IMR-90 (cell line): ENCODE measurements at regions not wholly inside any gene's neighbourhood (a gene's known extent, or its start where the extent isn't known, plus 50 kb on each side); places are given as distances from the start of the nearest gene placed in this dataset.
A peak's percentile ranks its signal among the peaks of the same experiment; 100 is the strongest.

ENCODE experiments used
- ATAC-seq: fragments of 200-7000 bp; cut with Tn5 transposase; 2 replicates; pipeline ENCODE4 v1.9.1; 2020; ENCODE audit warnings: low read depth, mild to moderate bottlenecking, moderate library complexity
- BruUV-seq: library from RNA; stranded (reverse); fragments of 400-500 nt; replicated peaks from 2 replicates; lab custom pipeline; 2021; lab: Mats Ljungman, UMichigan
- CTCF ChIA-PET: fragments of 300-600 bp; formaldehyde crosslinking; extraction: SDS; loops from one replicate; lab custom pipeline; 2021; ENCODE audit warnings: antibody characterized with exemption; lab: Yijun Ruan, JAX
- POLR2A ChIA-PET: fragments of 300-600 bp; sonication (Branson Sonifier 250); formaldehyde crosslinking; loops from one replicate; lab custom pipeline; 2022; ENCODE audit warnings: antibody characterized with exemption; ENCODE audit not compliant: unreplicated experiment; lab: Charles Lee
- DNase-seq: peaks from one replicate; pipeline ENCODE4 v3.0.0; 2013
- H2AFZ ChIP-seq: replicated peaks from 2 replicates; pipeline ENCODE3; 2013; ENCODE audit warnings: low read length, mild to moderate bottlenecking; ENCODE audit not compliant: poor library complexity
- H2AK5ac ChIP-seq: 2 replicates; pipeline ENCODE4 v1.6.1; 2013; ENCODE audit warnings: low read depth, low read length, inconsistent platforms
- H2AK9ac ChIP-seq: replicated peaks from 2 replicates; pipeline ENCODE3; 2013; ENCODE audit warnings: mild to moderate bottlenecking, low read depth, low read length, moderate library complexity; ENCODE audit not compliant: poor library complexity
- H2BK120ac ChIP-seq: 2 replicates; pipeline ENCODE4 v1.6.1; 2013; ENCODE audit warnings: low read depth, low read length, inconsistent platforms
- H2BK15ac ChIP-seq: 3 replicates; pipeline ENCODE4 v1.6.1; 2013; ENCODE audit warnings: low read depth, low read length, inconsistent platforms
- H2BK20ac ChIP-seq: 2 replicates; pipeline ENCODE4 v1.6.1; 2013; ENCODE audit warnings: low read depth, mild to moderate bottlenecking, inconsistent platforms, low read length, moderate library complexity
- H2BK5ac ChIP-seq: 2 replicates; pipeline ENCODE4 v1.6.1; 2013; ENCODE audit warnings: mild to moderate bottlenecking, low read depth, low read length, inconsistent platforms; ENCODE audit not compliant: poor library complexity, severe bottlenecking
- H3K14ac ChIP-seq: replicated peaks from 2 replicates; pipeline ENCODE4 v1.6.1; 2013; ENCODE audit warnings: low read depth, low read length, inconsistent platforms
- H3K18ac ChIP-seq: 2 replicates; pipeline ENCODE4 v1.6.1; 2013; ENCODE audit warnings: low read depth, low read length, control low read depth
- H3K23ac ChIP-seq: 2 replicates; pipeline ENCODE4 v1.6.1; 2013; ENCODE audit warnings: low read depth, low read length, inconsistent platforms
- H3K27ac ChIP-seq: 2 replicates; pipeline ENCODE4 v1.5.1; 2013; ENCODE audit warnings: mild to moderate bottlenecking, control low read depth, low read length; ENCODE audit not compliant: insufficient read depth
- H3K27me3 ChIP-seq: 2 replicates; pipeline ENCODE4 v1.6.1; 2013; ENCODE audit warnings: low read length; ENCODE audit not compliant: control insufficient read depth, insufficient read depth
- H3K36me3 ChIP-seq: 2 replicates; pipeline ENCODE4 v1.6.1; 2013; ENCODE audit warnings: low read length, mixed read lengths; ENCODE audit not compliant: control insufficient read depth, insufficient read depth
- H3K4ac ChIP-seq: 2 replicates; pipeline ENCODE4 v1.6.1; 2013; ENCODE audit warnings: low read depth, low read length, inconsistent platforms
- H3K4me1 ChIP-seq: 2 replicates; pipeline ENCODE4 v1.6.1; 2013; ENCODE audit warnings: low read length, mixed read lengths; ENCODE audit not compliant: control insufficient read depth, insufficient read depth
- H3K4me2 ChIP-seq: 2 replicates; pipeline ENCODE4 v1.6.1; 2013; ENCODE audit warnings: low read depth, mild to moderate bottlenecking, control low read depth, low read length, moderate library complexity
- H3K4me3 ChIP-seq: 2 replicates; pipeline ENCODE4 v1.5.1; 2013; ENCODE audit warnings: low read depth, mild to moderate bottlenecking, control low read depth, low read length, moderate library complexity; ENCODE audit not compliant: insufficient read depth
- H3K56ac ChIP-seq: 2 replicates; pipeline ENCODE4 v1.6.1; 2013; ENCODE audit warnings: low read length, inconsistent platforms; ENCODE audit not compliant: insufficient read depth; ENCODE audit errors: extremely low read depth
- H3K79me1 ChIP-seq, 2 experiments: 2 replicates each; pipeline ENCODE4 v1.6.1; 2013; ENCODE audit warnings: low read length in 2 of 2, inconsistent platforms in 1 of 2, low read depth in 1 of 2
- H3K9ac ChIP-seq: 2 replicates; pipeline ENCODE4 v1.6.1; 2013; ENCODE audit warnings: low read depth, low read length, control low read depth
- H3K9me1 ChIP-seq: 2 replicates; pipeline ENCODE4 v1.6.1; 2013; ENCODE audit warnings: low read length, inconsistent platforms; ENCODE audit not compliant: insufficient read depth
- H3K9me3 ChIP-seq: 2 replicates; pipeline ENCODE4 v1.6.1; 2013; ENCODE audit warnings: low read length; ENCODE audit not compliant: control insufficient read depth, insufficient read depth
- H4K20me1 ChIP-seq: 2 replicates; pipeline ENCODE4 v1.6.1; 2013; ENCODE audit warnings: low read length, inconsistent platforms; ENCODE audit not compliant: insufficient read depth
- H4K5ac ChIP-seq: 2 replicates; pipeline ENCODE4 v1.6.1; 2013; ENCODE audit warnings: mild to moderate bottlenecking, low read depth, low read length, control low read depth
- H4K8ac ChIP-seq, 2 experiments: 2 replicates each; pipeline ENCODE4 v1.6.1; 2013; ENCODE audit warnings: low read depth in 2 of 2, low read length in 2 of 2, control low read depth in 1 of 2, inconsistent platforms in 1 of 2
- H4K91ac ChIP-seq: 2 replicates; pipeline ENCODE4 v1.6.1; 2013; ENCODE audit warnings: low read depth, low read length, inconsistent platforms; ENCODE audit not compliant: insufficient read depth
- MAFK ChIP-seq: IDR thresholded peaks from 2 replicates; pipeline ENCODE4 v1.6.1; 2012; ENCODE audit warnings: low read depth, low read length, improper control_type of control experiment
- NFE2L2 ChIP-seq: fragments of 150-350 bp; IDR thresholded peaks from 2 replicates; pipeline ENCODE4 v1.6.1; 2016; ENCODE audit warnings: low read depth, mild to moderate bottlenecking, low read length
- WGBS, 2 experiments: methylation state at CpG; one replicate each; pipeline versions ENCODE4 v1.1.5 to v1.1.7; 2013; ENCODE audit warnings: missing lambda C conversion rate in 2 of 2; ENCODE audit not compliant: insufficient read length in 1 of 2; ENCODE audit errors: extremely low coverage in 2 of 2; 5-methylcytosine and 5-hydroxymethylcytosine counted together
- dilution Hi-C: fragments of 300-500 bp; cut with HindIII; formaldehyde crosslinking; loops from one replicate; pipeline ENCODE4 v1.14.3; 2018; ENCODE audit warnings: low sequenced_read_pairs; ENCODE audit not compliant: unreplicated experiment
- in situ Hi-C: fragments of 300-500 bp; cut with MboI; formaldehyde crosslinking; loops from 3 replicates; pipeline ENCODE4 v1.14.3; 2019; ENCODE audit warnings: low sequenced_read_pairs, inconsistent platforms, mixed read lengths
- intact Hi-C: fragments of 100-400 bp; cut with micrococcal nuclease; formaldehyde crosslinking; loops from 2 replicates; pipeline ENCODE4 v1.10.0; 2022

- Histone ChIP-seq H4K5ac (no peak overlapping the region), H3K14ac (no peak overlapping the region), H3K4me2 (no peak overlapping the region), H3K27ac (no peak overlapping the region), H2BK5ac (no peak overlapping the region), H3K9me1 (peaks cover 5% of the 10 kb centered on the region), H2AK9ac (no peak overlapping the region), H3K18ac (no peak overlapping the region), H3K79me1 (no peaks in the 10 kb centered on the region), H3K4me3 (no peak overlapping the region), H4K20me1 (peaks cover 3% of the 10 kb centered on the region; the same call in 1 of the 2 replicates), H2BK120ac (no peak overlapping the region), H3K27me3 (no peaks in the 10 kb centered on the region), H3K9ac (no peak overlapping the region), H3K36me3 (no peaks in the 10 kb centered on the region), H2BK15ac (no peak overlapping the region), H2BK20ac (no peak overlapping the region), H3K9me3 (no peaks in the 10 kb centered on the region), H3K4me1 (peaks cover 11% of the 10 kb centered on the region), H4K8ac (no peak overlapping the region), H3K4ac (no peak overlapping the region), H4K91ac (no peak overlapping the region), H3K56ac (no peak overlapping the region), H3K23ac (no peak overlapping the region), H2AK5ac (no peak overlapping the region), H2AFZ (no peak overlapping the region)
- intact Hi-C loops (no loop called here), dilution Hi-C loops (no loop called here), in situ Hi-C loops (no loop called here)
- no CpG with 5 or more reads among the region's 2 CpGs for WGBS, 2 experiments
- ATAC-seq (no peak), DNase-seq (no peak)
- POLR2A ChIA-PET: no interaction called here
- CTCF ChIA-PET: interaction anchor here (0.6 to 0.7 kb wide), 2 partner anchors 52 to 71 kb away, joined by 3 read pairs; no protein-coding TSS in a partner anchor
- no TSS peak for BruUV-seq
- TF ChIP-seq NFE2L2 (no peak), MAFK (peak; percentile 70)
Measured at GRCh38 chr3:155238845-155239244, 54.6 kb downstream of the STRIT1 start.
